Ovary (tissue), 7 donors: ENCODE measurements at regions not wholly inside any gene's neighbourhood (a gene's known extent, or its start where the extent isn't known, plus 50 kb on each side); places are given as distances from the start of the nearest gene placed in this dataset.
A peak's percentile ranks its signal among the peaks of the same experiment; 100 is the strongest.

Experiments used
- DNase-seq, 5 donors: peaks; one replicate each; pipeline ENCODE4 v3.0.0-alpha.2; 2019 to 2020
- H3K27ac ChIP-seq, 2 donors: fragments of 200-600 bp; one replicate each; pipeline versions ENCODE4 v1.5.1 to v1.8.0; 2019 to 2022
- H3K27me3 ChIP-seq: fragments of 200-600 bp; one replicate; pipeline ENCODE4 v1.8.0; 2022
- H3K36me3 ChIP-seq: fragments of 200-600 bp; sonication (generic); one replicate; pipeline ENCODE4 v1.5.1; 2019
- H3K4me1 ChIP-seq: one replicate; pipeline ENCODE4 v1.8.1; 2013; ENCODE audit warnings: mild to moderate bottlenecking, moderate library complexity; ENCODE audit not compliant: insufficient read depth
- H3K4me3 ChIP-seq: fragments of 200-600 bp; sonication (generic); one replicate; pipeline ENCODE4 v1.5.1; 2017
- H3K9me3 ChIP-seq, 2 donors: fragments of 200-600 bp in 1 of 2; sonication (generic) in 1 of 2; one replicate each; pipeline versions ENCODE4 v1.5.1 to v1.8.1; 2013 to 2019; ENCODE audit warnings: mild to moderate bottlenecking in 1 of 2, moderate library complexity in 1 of 2
- CTCF ChIP-seq, 3 donors: fragments of 450-650 bp in 2 of 3; fragments of 200-600 bp in 1 of 3; IDR thresholded peaks; one replicate each; pipeline versions ENCODE4 v1.5.1 to v1.8.0; 2016 to 2022; ENCODE audit warnings: antibody characterized with exemption in 3 of 3, mild to moderate bottlenecking in 1 of 3
- EP300 ChIP-seq: sonication (generic); formaldehyde crosslinking; IDR thresholded peaks from one replicate; pipeline ENCODE4 v1.6.1; 2017; ENCODE audit warnings: antibody characterized with exemption
- POLR2A ChIP-seq: fragments of 450-650 bp; IDR thresholded peaks from one replicate; pipeline ENCODE4 v1.6.1; 2017; ENCODE audit warnings: antibody characterized with exemption, mild to moderate bottlenecking, moderate library complexity
- WGBS, 3 donors: extraction: QIAGEN DNeasy Blood & Tissue Kit in 1 of 3; methylation state at CpG; one replicate each; pipeline versions ENCODE4 v1.1.5 to v1.1.7; 2013 to 2017; 5-methylcytosine and 5-hydroxymethylcytosine counted together
- intact Hi-C, 4 donors: fragments of 100-400 bp; cut with DNase I; formaldehyde crosslinking; loops; one replicate each; pipeline versions ENCODE4 v1.11.0 to v1.15.1; 2022 to 2023
- donor health status: DM: no; HTN: no; CAD: no; lungs with moderate emphysema.
- donor health status: DM: no; HTN: no; CAD: no.
- donor health status: Bipolar disorder and iron deficiency.
- donor health status: DM: no; HTN: no; CAD: no.
- donor health status: DM: yes; HTN: yes; CAD: no.

- Histone ChIP-seq H3K4me3 (no peak overlapping the region), H3K4me1 (peaks cover 2% of the 10 kb centered on the region), H3K36me3 (no peaks in the 10 kb centered on the region), H3K27ac (peak overlapping the region in 1 of 2 donors; percentile 53), H3K27me3 (no peaks in the 10 kb centered on the region), H3K9me3 (no peaks in the 10 kb centered on the region)
- TF ChIP-seq CTCF (IDR thresholded peaks at IDR 0.05) (no peak), EP300 (no peak), POLR2A (no peak)
- peak in 2 of 5 donors; percentile 32 to 46 for DNase-seq
- WGBS, 3 donors = 38 to 51% (median 48%) methylated on average over 10 of the region's 10 CpGs
- intact Hi-C loops = no loop called here
Measured at GRCh38 chrX:40282946-40283660, 185.3 kb upstream of the BCOR start.

- DNase-seq = no peak
- intact Hi-C loops = no loop called here
- no peak overlapping the region for H3K27ac ChIP-seq
- TF ChIP-seq POLR2A = no peak
- no peak for TF ChIP-seq EP300
- no peak for TF ChIP-seq CTCF (IDR thresholded peaks at IDR 0.05)
- no peaks in the 10 kb centered on the region for H3K27me3 ChIP-seq
- no peak overlapping the region for H3K4me3 ChIP-seq
- H3K36me3 ChIP-seq = no peaks in the 10 kb centered on the region
- WGBS, 3 donors = 30 to 37% (median 35%) methylated on average over 4 of the region's 4 CpGs
- H3K9me3 ChIP-seq = no peaks in the 10 kb centered on the region
- peaks cover 2% of the 10 kb centered on the region for H3K4me1 ChIP-seq
Measured at GRCh38 chrX:40282348-40282747, 184.6 kb upstream of the BCOR start.

DNA sequence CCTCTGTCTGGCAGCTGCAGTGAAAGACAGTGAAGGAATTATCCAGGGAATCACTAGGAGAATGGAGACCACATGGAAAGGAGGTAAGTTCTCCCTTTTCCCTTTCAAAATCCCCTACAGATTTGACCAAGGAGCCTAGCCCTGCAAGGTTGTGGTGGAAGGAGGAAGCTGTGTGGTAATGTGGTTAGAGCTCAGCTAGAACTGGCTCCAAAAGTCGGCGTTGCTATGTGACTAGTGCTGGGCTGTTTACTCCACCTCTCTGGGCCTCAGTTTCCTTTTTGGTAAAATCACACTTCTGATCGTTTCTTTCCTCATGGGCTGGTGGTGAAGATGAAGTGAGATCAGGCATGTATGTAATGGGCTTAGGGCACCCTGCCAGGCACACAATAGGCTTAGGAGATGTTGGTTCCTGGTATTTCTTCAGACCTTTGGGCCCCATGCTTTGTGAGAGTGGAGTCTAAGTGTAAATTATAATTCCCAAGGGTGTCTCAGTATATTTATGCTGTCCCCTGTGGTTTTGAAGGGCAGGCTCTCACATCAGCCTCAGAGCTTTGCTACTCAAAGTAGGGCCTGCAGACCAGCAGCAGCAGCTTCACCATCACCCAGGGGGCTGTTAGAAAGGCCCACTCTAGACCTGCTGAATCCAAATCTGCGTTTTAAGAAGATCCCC is 183.7 kb upstream of the BCOR start:
- no peak for TF ChIP-seq CTCF (IDR thresholded peaks at IDR 0.05)
- TF ChIP-seq EP300 = no peak
- no peak for TF ChIP-seq POLR2A
- Histone ChIP-seq H3K27ac (no peak overlapping the region), H3K4me1 (peaks cover 2% of the 10 kb centered on the region), H3K9me3 (no peaks in the 10 kb centered on the region), H3K4me3 (no peak overlapping the region), H3K36me3 (no peaks in the 10 kb centered on the region), H3K27me3 (no peaks in the 10 kb centered on the region)
- DNase-seq = no peak
- 72 to 79% (median 73%) methylated on average over 4 of the region's 4 CpGs for WGBS, 3 donors
- intact Hi-C loops = no loop called here

- 71 to 75% (median 73%) methylated on average over 5 of the region's 5 CpGs for WGBS, 3 donors
- intact Hi-C loops = loop anchor here in 1 of 4 donors (10.0 kb wide), 1 partner anchor 175 kb away; no protein-coding TSS in a partner anchor
Measured at GRCh38 chrX:40279762-40280161, 182.0 kb upstream of the BCOR start.

More at GRCh38 chrX:40279762-40280161, 182.0 kb upstream of the BCOR start:
- no peak for DNase-seq
- Histone ChIP-seq H3K36me3 (no peaks in the 10 kb centered on the region), H3K4me1 (peaks cover 2% of the 10 kb centered on the region), H3K27me3 (no peaks in the 10 kb centered on the region), H3K27ac (no peak overlapping the region), H3K4me3 (no peak overlapping the region), H3K9me3 (no peaks in the 10 kb centered on the region)
- no peak for TF ChIP-seq EP300
- TF ChIP-seq POLR2A = no peak
- no peak for TF ChIP-seq CTCF (IDR thresholded peaks at IDR 0.05)
